ENCODE measurements at regions not wholly inside any gene's neighbourhood (a gene's known extent, or its start where the extent isn't known, plus 50 kb on each side); places are given as distances from the start of the nearest gene placed in this dataset.

DNA sequence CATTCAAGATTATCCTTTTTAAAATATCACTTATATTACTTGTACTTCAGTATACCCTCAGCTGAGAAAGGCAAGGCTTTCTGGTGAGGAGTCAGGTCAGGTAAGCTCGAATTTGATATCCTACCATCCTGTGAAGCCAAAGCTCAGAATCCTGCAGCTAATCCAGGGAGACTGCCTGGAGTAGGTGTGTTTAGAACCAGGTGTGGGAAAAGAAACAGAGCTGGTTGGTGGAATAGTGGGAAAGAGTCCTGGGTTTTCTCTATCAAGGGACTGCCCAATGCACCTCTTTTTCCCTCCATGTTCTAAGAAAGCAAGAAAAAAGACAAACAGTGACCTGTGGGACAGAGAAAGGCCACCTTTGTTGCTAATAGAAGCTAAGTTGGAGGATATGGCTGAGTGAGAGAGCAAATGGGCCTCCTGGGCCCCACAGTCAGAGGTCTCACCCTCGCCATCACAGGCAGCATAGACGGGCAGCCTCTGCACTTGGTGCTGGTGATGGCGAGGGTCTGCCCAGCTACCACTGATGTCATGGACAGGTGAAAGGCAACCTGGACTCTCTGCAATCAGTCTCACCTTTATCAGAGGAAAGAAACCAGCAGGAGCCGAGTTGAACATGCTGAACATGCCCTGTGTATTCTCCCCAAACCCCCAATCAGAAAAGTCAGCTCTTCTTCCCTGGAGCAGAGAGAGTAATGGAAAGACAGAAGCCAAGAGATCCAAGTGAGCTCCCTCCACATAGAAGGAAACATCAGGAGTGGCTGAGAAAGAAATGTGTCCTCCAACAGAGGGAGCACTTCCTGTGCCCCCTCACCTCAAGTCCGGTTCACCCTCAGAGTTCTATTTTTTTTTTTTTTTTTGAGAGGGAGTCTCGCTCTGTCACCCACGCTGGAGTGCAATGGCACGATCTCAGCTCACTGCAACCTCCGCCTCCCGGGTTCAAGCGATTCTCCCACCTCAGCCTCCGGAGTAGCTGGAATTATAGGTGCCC is 491.3 kb downstream of the BUD13 start:
- ChIA-PET CTCF (interaction anchor here (0.5 to 0.9 kb wide), 5 partner anchors 19 to 1552 kb away, joined by 3 to 8 read pairs (median 3); no protein-coding TSS in a partner anchor), POLR2A (no interaction called here)
- DNase-seq (ENCODE audit: low read depth, low spot score), result no peak
- Histone ChIP-seq H3K27me3 (ENCODE audit: control insufficient read depth, insufficient read depth, low read length) (no peaks in the 10 kb centered on the region), H3K9me3 (ENCODE audit: control insufficient read depth, insufficient read depth, low read length) (peaks cover under 1% of the 10 kb centered on the region; the same call in 1 of the 2 replicates), H3K27ac (ENCODE audit: low read depth, low read length) (no peak overlapping the region), H3K4me3 (ENCODE audit: low read depth, low read length) (no peak overlapping the region)
- TF ChIP-seq, protein P1, sequence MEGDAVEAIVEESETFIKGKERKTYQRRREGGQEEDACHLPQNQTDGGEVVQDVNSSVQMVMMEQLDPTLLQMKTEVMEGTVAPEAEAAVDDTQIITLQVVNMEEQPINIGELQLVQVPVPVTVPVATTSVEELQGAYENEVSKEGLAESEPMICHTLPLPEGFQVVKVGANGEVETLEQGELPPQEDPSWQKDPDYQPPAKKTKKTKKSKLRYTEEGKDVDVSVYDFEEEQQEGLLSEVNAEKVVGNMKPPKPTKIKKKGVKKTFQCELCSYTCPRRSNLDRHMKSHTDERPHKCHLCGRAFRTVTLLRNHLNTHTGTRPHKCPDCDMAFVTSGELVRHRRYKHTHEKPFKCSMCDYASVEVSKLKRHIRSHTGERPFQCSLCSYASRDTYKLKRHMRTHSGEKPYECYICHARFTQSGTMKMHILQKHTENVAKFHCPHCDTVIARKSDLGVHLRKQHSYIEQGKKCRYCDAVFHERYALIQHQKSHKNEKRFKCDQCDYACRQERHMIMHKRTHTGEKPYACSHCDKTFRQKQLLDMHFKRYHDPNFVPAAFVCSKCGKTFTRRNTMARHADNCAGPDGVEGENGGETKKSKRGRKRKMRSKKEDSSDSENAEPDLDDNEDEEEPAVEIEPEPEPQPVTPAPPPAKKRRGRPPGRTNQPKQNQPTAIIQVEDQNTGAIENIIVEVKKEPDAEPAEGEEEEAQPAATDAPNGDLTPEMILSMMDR (IDR thresholded peaks at IDR 0.05; ENCODE audit: low read depth, low read length), result no peak

DNA sequence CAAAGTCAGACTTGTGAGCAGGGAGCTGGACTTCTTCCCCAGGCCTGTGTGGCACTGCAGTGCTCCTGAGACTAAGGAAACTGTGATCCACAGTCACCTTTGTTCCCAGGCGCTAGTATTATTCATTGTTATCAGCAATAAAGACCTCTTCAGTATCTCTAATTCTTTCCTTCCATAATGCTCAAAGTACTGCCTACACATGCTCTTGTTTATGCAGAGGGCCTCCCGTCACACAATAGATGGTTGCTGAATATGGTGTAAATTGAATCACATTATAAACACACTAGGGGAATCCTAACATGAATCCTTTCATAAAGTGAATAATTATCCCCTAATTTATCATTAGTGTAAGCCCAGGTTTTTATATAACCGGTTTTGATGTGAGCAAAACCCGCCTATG is 493.3 kb downstream of the BUD13 start:
- POLR2A ChIA-PET, result no interaction called here
- no peaks in the 10 kb centered on the region for H3K27me3 ChIP-seq (ENCODE audit: control insufficient read depth, insufficient read depth, low read length)
- TF ChIP-seq, protein P1 (IDR thresholded peaks at IDR 0.05; ENCODE audit: low read depth, low read length), result no peak
- DNase-seq (ENCODE audit: low read depth, low spot score), result no peak
- H3K9me3 ChIP-seq (ENCODE audit: control insufficient read depth, insufficient read depth, low read length), result peaks cover 7% of the 10 kb centered on the region; the same call in 1 of the 2 replicates
- no peak overlapping the region for H3K27ac ChIP-seq (ENCODE audit: low read depth, low read length)
- no peak overlapping the region for H3K4me3 ChIP-seq (ENCODE audit: low read depth, low read length)
- CTCF ChIA-PET, result no interaction called here

DNA sequence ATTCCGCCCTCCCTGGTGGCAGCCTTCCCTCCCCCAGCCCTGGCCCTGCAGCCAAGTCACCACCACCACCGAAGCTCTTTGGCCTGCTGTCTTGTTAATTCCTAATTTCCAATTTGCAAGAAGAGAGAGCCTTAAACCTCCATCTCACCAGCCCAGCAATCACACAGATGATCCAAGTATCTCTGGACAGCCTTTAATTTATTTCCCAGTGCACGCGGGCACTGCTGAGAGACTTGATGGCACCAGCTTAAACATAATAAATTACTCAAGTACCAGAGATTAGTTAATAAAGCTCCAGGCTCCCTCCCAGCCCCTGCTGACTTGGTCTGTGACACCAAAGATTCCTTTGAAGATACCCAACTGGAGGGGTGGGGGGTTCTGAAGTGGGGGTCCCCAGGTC is 494.7 kb downstream of the BUD13 start:
- no peak overlapping the region for H3K4me3 ChIP-seq (ENCODE audit: low read depth, low read length)
- H3K27me3 ChIP-seq (ENCODE audit: control insufficient read depth, insufficient read depth, low read length), result peaks cover 2% of the 10 kb centered on the region
- DNase-seq (ENCODE audit: low read depth, low spot score), result no peak
- TF ChIP-seq, protein P1 (IDR thresholded peaks at IDR 0.05; ENCODE audit: low read depth, low read length), result no peak
- ChIA-PET POLR2A (no interaction called here), CTCF (interaction anchor here (1.0 kb wide), 1 partner anchor 1503 kb away, joined by 3 read pairs; no protein-coding TSS in a partner anchor)
- peaks cover 7% of the 10 kb centered on the region; the same call in 1 of the 2 replicates for H3K9me3 ChIP-seq (ENCODE audit: control insufficient read depth, insufficient read depth, low read length)
- H3K27ac ChIP-seq (ENCODE audit: low read depth, low read length), result no peak overlapping the region

DNA sequence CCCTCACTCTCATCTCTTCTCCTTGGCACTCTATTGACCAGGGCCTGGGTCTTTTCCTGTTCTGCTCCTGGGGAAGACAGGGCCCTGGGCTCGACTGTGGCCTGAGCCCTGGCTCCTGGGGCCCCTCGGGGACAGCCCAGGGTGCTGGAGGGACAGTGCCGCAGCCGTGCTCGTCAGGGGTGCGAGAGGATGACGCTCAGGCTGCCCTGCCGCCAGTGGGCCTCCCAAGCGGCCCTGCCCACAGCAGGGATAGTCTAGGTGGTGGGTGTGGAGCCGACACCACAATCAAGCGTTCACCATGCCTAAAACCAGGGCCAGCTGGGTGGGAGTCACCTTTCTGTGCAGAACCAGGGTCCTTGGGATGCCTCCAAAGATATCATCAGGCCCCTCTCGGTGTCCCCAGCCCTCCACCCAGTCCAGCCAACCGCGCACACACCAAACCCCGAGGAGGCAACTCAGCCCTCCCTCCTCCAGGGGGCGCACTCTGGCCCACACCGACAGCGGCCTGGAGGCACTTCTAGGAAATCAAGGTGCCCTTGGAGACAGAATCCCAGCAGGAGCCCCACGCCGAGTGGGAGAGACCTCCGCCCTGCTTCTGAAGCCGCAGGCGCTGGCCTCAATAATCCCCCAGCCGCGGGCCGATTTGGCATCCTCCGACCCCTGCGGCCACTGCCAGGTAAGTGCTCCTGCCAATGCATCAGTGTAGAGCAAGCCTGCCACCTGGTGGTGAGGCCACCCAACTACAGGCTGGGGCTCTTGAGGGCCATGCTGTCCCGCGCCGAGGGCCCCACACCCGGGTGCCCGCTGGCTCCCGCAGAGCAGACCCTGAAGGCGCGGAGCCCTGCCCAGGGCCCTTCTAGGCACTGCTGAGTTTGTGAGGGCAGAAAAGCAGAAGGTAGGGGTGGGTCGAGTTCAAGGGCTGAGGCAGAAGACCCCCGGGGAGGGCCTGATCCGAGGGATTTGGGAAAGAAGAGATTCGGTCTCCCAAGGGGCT is 496.4 kb downstream of the BUD13 start:
- TF ChIP-seq, protein P1 (IDR thresholded peaks at IDR 0.05; ENCODE audit: low read depth, low read length), result peak; percentile 73
- ChIA-PET CTCF (interaction anchor here (0.6 kb wide), 1 partner anchor 17 kb away, joined by 5 read pairs; no protein-coding TSS in a partner anchor), POLR2A (no interaction called here)
- Histone ChIP-seq H3K27ac (ENCODE audit: low read depth, low read length) (no peak overlapping the region), H3K4me3 (ENCODE audit: low read depth, low read length) (no peak overlapping the region), H3K9me3 (ENCODE audit: control insufficient read depth, insufficient read depth, low read length) (peaks cover 7% of the 10 kb centered on the region; the same call in 1 of the 2 replicates), H3K27me3 (ENCODE audit: control insufficient read depth, insufficient read depth, low read length) (peaks cover 2% of the 10 kb centered on the region)
- DNase-seq (ENCODE audit: low read depth, low spot score), result peak; percentile 2
